A549 (cell line): ENCODE measurements at regions not wholly inside any gene's neighbourhood (a gene's known extent, or its start where the extent isn't known, plus 50 kb on each side); places are given as distances from the start of the nearest gene placed in this dataset.

ENCODE experiments used
- JUN ChIP-seq, 2 experiments: fragments of >200 bp; sonication (Bioruptor Twin); formaldehyde crosslinking; IDR thresholded peaks; 2 replicates in 1 of 2; 3 replicates in 1 of 2; pipeline ENCODE4 v1.6.1; 2016 to 2017
- MYC ChIP-seq: IDR thresholded peaks from 2 replicates; pipeline ENCODE4 v1.6.1; 2012; ENCODE audit warnings: mild to moderate bottlenecking, inconsistent platforms, low read length, improper control_type of control experiment, borderline replicate concordance
- TF ChIP-seq, protein P1 (sequence below): fragments of >200 bp; sonication (Bioruptor Twin); formaldehyde crosslinking; IDR thresholded peaks from 3 replicates; pipeline ENCODE4 v1.5.1; 2016

DNA sequence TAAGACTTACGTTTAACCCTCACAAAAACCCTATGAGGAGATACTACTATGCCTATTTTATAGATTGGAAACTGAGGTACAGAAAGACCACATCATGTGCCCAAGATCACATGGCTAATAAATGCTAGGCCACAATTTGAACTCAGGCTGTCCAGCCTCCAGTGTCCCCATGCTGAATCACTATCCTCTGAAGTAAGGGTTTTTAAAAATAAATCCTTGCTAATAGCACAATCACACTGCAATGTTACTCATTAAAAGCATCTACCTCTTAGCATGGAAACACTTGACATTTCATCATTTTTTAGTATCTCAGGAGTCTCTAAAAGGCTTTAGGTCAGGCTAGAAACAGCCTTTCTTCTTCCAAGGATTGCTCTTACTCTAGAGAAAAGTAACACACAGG is 50.0 kb upstream of the PPP1R3C start:
- TF ChIP-seq, protein P1, sequence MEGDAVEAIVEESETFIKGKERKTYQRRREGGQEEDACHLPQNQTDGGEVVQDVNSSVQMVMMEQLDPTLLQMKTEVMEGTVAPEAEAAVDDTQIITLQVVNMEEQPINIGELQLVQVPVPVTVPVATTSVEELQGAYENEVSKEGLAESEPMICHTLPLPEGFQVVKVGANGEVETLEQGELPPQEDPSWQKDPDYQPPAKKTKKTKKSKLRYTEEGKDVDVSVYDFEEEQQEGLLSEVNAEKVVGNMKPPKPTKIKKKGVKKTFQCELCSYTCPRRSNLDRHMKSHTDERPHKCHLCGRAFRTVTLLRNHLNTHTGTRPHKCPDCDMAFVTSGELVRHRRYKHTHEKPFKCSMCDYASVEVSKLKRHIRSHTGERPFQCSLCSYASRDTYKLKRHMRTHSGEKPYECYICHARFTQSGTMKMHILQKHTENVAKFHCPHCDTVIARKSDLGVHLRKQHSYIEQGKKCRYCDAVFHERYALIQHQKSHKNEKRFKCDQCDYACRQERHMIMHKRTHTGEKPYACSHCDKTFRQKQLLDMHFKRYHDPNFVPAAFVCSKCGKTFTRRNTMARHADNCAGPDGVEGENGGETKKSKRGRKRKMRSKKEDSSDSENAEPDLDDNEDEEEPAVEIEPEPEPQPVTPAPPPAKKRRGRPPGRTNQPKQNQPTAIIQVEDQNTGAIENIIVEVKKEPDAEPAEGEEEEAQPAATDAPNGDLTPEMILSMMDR: no peak
- no peak for TF ChIP-seq MYC
- no peak for TF ChIP-seq JUN (IDR thresholded peaks at IDR 0.05)
